ENCODE measurements at regions not wholly inside any gene's neighbourhood (a gene's known extent, or its start where the extent isn't known, plus 50 kb on each side); places are given as distances from the start of the nearest gene placed in this dataset.

DNA sequence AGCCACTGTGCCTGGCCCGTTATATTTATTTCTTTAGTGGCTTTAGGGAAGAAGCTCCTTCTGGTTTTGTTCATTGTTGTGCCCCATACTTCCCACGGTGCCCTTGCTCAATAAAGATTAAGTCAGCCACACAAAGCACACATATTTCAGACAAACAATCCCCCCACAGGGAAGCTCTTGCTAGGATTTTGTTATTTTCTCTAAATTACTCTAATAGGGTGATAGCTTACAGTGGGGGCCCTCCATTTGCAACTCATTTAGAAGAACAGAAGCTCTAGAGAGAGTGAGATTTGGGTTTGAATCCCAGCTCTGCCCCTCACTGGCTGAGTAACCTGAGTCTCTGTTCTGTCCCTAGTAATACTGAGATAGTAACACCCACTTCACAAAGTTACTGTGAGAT lies 499.9 kb downstream of the GRIN2A start:
- ChIA-PET CTCF (interaction anchor here (0.5 kb wide), 1 partner anchor 197 kb away, joined by 3 read pairs; no protein-coding TSS in a partner anchor), POLR2A (no interaction called here)
- Histone ChIP-seq H3K9me3 (replicated peaks; ENCODE audit: control insufficient read depth, insufficient read depth, low read length) (no peaks in the 10 kb centered on the region), H3K79me2 (ENCODE audit: control insufficient read depth, insufficient read depth, low read length) (no peaks in the 10 kb centered on the region), H3K9me1 (replicated peaks; ENCODE audit: control insufficient read depth, extremely low read depth, insufficient read depth, low read length) (no peaks in the 10 kb centered on the region), H4K20me1 (replicated peaks; ENCODE audit: control insufficient read depth, extremely low read depth, insufficient read depth, low read length) (no peaks in the 10 kb centered on the region), H3K36me3 (ENCODE audit: control insufficient read depth in 2 of 2, extremely low read depth in 1 of 2, insufficient read depth in 2 of 2, low read length in 2 of 2) (no peaks in the 10 kb centered on the region), H3K27ac (ENCODE audit: insufficient read depth, low read depth, low read length) (no peak overlapping the region), H3K4me3 (replicated peaks in 1 of 3; ENCODE audit: insufficient read depth in 1 of 3, low read depth in 1 of 3, low read length in 3 of 3) (no peak overlapping the region), H3K4me1 (ENCODE audit: control insufficient read depth, extremely low read depth, insufficient read depth, low read length) (no peaks in the 10 kb centered on the region), H3K9ac (replicated peaks; ENCODE audit: extremely low read depth, insufficient read depth, low read length) (no peak overlapping the region), H2AFZ (ENCODE audit: low read depth, low read length) (no peak overlapping the region), H3K4me2 (ENCODE audit: insufficient read depth, low read length) (no peak overlapping the region), H3K27me3 (ENCODE audit: control insufficient read depth in 2 of 2, insufficient read depth in 2 of 2, low read length in 2 of 2) (no peaks in the 10 kb centered on the region)
- intact Hi-C loops (cut with micrococcal nuclease) (no loop called here), dilution Hi-C loops (cut with MboI; ENCODE audit: extremely low pct_ligation_motif_present, low sequenced_read_pairs) (no loop called here)
- BruUV-seq (replicated peaks), result no TSS peak
- DNase-seq (ENCODE audit: low read depth, low spot score) (no peak), FAIRE-seq (no peak)
- no peak for TF ChIP-seq POLR2A (IDR thresholded peaks at IDR 0.05; ENCODE audit: low read depth, low read length)
- no peak for TF ChIP-seq EZH2 (IDR thresholded peaks at IDR 0.05; ENCODE audit: borderline replicate concordance, low read depth, low read length, severe bottlenecking)
- TF ChIP-seq POLR2AphosphoS5 (IDR thresholded peaks at IDR 0.05; ENCODE audit: insufficient read depth, low read depth, low read length), result no peak
- TF ChIP-seq JUN (IDR thresholded peaks at IDR 0.05; ENCODE audit: borderline replicate concordance, insufficient read depth, insufficient read length, low read depth), result no peak
- TF ChIP-seq FOS (IDR thresholded peaks at IDR 0.05; ENCODE audit: borderline replicate concordance, insufficient read depth, low read length), result no peak
- no peak for TF ChIP-seq GATA2 (IDR thresholded peaks at IDR 0.05; ENCODE audit: insufficient read depth, insufficient read length, low read depth, low read length)
- TF ChIP-seq, protein P1, sequence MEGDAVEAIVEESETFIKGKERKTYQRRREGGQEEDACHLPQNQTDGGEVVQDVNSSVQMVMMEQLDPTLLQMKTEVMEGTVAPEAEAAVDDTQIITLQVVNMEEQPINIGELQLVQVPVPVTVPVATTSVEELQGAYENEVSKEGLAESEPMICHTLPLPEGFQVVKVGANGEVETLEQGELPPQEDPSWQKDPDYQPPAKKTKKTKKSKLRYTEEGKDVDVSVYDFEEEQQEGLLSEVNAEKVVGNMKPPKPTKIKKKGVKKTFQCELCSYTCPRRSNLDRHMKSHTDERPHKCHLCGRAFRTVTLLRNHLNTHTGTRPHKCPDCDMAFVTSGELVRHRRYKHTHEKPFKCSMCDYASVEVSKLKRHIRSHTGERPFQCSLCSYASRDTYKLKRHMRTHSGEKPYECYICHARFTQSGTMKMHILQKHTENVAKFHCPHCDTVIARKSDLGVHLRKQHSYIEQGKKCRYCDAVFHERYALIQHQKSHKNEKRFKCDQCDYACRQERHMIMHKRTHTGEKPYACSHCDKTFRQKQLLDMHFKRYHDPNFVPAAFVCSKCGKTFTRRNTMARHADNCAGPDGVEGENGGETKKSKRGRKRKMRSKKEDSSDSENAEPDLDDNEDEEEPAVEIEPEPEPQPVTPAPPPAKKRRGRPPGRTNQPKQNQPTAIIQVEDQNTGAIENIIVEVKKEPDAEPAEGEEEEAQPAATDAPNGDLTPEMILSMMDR (IDR thresholded peaks at IDR 0.05; ENCODE audit: extremely low read depth in 1 of 2, insufficient read depth in 1 of 2, low read depth in 1 of 2, low read length in 2 of 2), result no peak
- TF ChIP-seq, protein P2, sequence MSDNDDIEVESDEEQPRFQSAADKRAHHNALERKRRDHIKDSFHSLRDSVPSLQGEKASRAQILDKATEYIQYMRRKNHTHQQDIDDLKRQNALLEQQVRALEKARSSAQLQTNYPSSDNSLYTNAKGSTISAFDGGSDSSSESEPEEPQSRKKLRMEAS (IDR thresholded peaks at IDR 0.05; ENCODE audit: insufficient read depth, insufficient read length), result no peak
- no peak for TF ChIP-seq MYC (IDR thresholded peaks at IDR 0.05; ENCODE audit: low read depth, low read length)
